ENCODE measurements at regions not wholly inside any gene's neighbourhood (a gene's known extent, or its start where the extent isn't known, plus 50 kb on each side); places are given as distances from the start of the nearest gene placed in this dataset.
A peak's percentile ranks its signal among the peaks of the same experiment; 100 is the strongest.

DNA sequence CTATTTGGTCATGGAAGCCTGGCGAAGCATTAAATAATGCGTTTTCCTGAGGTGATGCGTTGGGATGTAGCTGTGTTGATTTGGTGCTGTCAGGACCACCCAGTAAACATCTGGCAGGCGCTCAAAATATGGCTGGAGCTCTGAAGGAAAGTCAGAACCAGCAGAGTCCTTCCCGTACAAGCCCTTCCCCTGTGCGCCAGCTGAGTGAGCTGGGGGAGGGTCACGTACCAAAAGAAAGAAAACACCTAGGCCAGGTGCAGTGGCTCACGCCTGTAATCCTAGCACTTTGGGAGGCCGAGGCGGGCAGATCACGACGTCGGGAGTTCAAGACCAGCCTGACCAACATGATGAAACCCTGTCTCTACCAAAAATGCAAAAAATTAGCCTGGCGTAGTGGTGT, 55.6 kb upstream of the CECR2 start (continued):
- TF ChIP-seq CREB1 (CRISPR knock-in tag; IDR thresholded peaks at IDR 0.05; ENCODE audit: low read depth) (no peak), JUNB (IDR thresholded peaks at IDR 0.05; ENCODE audit: unreplicated experiment) (no peak)

DNA sequence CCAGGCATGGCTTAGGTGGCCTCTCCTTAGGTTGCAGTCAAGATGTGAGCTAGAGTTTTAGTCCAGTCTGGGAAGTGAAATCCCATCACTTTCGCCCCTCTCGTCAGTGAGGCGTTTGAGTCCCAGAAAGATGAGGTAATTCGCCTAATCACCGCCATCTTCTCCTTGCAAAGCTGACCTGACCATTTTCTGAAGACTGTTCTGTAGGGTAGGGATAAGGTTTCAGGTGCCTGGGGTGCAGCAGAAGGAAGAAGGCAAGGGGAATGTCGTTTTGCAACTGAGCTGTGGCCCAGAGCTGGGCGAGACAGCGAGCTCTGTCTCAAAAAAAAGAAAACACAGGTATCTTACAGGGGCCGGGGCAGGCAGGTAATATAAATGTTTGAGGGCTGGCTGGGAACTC, 61.7 kb upstream of the CECR2 start:
- no peak overlapping the region; the same call in 2 of the 3 replicates for H3K4me3 Mint-ChIP-seq
- no peak overlapping the region for H3K4me2 ChIP-seq
- peaks cover 16% of the 10 kb centered on the region for H3K27me3 Mint-ChIP-seq (ENCODE audit: insufficient read depth, low read depth, poor library complexity)
- H3K36me3 Mint-ChIP-seq (ENCODE audit: low read depth): no peaks in the 10 kb centered on the region
- H3K9me3 Mint-ChIP-seq: no peaks in the 10 kb centered on the region
- H3K27me3 ChIP-seq (ENCODE audit: insufficient read depth): no peaks in the 10 kb centered on the region
- H3K36me3 ChIP-seq (ENCODE audit: insufficient read depth): no peaks in the 10 kb centered on the region
- TF ChIP-seq ZNF114 (CRISPR knock-in tag; IDR thresholded peaks at IDR 0.05) (no peak), EZH2 (IDR thresholded peaks at IDR 0.05; ENCODE audit: low read depth, unreplicated experiment) (no peak), NANOG (IDR thresholded peaks at IDR 0.05; ENCODE audit: borderline replicate concordance) (no peak), EZH2phosphoT487 (IDR thresholded peaks at IDR 0.05; ENCODE audit: unreplicated experiment) (no peak), STAT1 (IDR thresholded peaks at IDR 0.05; ENCODE audit: unreplicated experiment) (no peak), JUNB (IDR thresholded peaks at IDR 0.05; ENCODE audit: unreplicated experiment) (no peak), POLR2AphosphoS5 (IDR thresholded peaks at IDR 0.05; ENCODE audit: low read depth) (no peak), ZNF331 (CRISPR knock-in tag; IDR thresholded peaks at IDR 0.05; ENCODE audit: low read depth) (no peak), CREB1 (CRISPR knock-in tag; IDR thresholded peaks at IDR 0.05; ENCODE audit: low read depth) (no peak)
- TF ChIP-seq, protein P1, sequence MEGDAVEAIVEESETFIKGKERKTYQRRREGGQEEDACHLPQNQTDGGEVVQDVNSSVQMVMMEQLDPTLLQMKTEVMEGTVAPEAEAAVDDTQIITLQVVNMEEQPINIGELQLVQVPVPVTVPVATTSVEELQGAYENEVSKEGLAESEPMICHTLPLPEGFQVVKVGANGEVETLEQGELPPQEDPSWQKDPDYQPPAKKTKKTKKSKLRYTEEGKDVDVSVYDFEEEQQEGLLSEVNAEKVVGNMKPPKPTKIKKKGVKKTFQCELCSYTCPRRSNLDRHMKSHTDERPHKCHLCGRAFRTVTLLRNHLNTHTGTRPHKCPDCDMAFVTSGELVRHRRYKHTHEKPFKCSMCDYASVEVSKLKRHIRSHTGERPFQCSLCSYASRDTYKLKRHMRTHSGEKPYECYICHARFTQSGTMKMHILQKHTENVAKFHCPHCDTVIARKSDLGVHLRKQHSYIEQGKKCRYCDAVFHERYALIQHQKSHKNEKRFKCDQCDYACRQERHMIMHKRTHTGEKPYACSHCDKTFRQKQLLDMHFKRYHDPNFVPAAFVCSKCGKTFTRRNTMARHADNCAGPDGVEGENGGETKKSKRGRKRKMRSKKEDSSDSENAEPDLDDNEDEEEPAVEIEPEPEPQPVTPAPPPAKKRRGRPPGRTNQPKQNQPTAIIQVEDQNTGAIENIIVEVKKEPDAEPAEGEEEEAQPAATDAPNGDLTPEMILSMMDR (conservative IDR thresholded peaks at IDR 0.05; ENCODE audit: low read depth in 2 of 2): no peak
- TF ChIP-seq, protein P2, sequence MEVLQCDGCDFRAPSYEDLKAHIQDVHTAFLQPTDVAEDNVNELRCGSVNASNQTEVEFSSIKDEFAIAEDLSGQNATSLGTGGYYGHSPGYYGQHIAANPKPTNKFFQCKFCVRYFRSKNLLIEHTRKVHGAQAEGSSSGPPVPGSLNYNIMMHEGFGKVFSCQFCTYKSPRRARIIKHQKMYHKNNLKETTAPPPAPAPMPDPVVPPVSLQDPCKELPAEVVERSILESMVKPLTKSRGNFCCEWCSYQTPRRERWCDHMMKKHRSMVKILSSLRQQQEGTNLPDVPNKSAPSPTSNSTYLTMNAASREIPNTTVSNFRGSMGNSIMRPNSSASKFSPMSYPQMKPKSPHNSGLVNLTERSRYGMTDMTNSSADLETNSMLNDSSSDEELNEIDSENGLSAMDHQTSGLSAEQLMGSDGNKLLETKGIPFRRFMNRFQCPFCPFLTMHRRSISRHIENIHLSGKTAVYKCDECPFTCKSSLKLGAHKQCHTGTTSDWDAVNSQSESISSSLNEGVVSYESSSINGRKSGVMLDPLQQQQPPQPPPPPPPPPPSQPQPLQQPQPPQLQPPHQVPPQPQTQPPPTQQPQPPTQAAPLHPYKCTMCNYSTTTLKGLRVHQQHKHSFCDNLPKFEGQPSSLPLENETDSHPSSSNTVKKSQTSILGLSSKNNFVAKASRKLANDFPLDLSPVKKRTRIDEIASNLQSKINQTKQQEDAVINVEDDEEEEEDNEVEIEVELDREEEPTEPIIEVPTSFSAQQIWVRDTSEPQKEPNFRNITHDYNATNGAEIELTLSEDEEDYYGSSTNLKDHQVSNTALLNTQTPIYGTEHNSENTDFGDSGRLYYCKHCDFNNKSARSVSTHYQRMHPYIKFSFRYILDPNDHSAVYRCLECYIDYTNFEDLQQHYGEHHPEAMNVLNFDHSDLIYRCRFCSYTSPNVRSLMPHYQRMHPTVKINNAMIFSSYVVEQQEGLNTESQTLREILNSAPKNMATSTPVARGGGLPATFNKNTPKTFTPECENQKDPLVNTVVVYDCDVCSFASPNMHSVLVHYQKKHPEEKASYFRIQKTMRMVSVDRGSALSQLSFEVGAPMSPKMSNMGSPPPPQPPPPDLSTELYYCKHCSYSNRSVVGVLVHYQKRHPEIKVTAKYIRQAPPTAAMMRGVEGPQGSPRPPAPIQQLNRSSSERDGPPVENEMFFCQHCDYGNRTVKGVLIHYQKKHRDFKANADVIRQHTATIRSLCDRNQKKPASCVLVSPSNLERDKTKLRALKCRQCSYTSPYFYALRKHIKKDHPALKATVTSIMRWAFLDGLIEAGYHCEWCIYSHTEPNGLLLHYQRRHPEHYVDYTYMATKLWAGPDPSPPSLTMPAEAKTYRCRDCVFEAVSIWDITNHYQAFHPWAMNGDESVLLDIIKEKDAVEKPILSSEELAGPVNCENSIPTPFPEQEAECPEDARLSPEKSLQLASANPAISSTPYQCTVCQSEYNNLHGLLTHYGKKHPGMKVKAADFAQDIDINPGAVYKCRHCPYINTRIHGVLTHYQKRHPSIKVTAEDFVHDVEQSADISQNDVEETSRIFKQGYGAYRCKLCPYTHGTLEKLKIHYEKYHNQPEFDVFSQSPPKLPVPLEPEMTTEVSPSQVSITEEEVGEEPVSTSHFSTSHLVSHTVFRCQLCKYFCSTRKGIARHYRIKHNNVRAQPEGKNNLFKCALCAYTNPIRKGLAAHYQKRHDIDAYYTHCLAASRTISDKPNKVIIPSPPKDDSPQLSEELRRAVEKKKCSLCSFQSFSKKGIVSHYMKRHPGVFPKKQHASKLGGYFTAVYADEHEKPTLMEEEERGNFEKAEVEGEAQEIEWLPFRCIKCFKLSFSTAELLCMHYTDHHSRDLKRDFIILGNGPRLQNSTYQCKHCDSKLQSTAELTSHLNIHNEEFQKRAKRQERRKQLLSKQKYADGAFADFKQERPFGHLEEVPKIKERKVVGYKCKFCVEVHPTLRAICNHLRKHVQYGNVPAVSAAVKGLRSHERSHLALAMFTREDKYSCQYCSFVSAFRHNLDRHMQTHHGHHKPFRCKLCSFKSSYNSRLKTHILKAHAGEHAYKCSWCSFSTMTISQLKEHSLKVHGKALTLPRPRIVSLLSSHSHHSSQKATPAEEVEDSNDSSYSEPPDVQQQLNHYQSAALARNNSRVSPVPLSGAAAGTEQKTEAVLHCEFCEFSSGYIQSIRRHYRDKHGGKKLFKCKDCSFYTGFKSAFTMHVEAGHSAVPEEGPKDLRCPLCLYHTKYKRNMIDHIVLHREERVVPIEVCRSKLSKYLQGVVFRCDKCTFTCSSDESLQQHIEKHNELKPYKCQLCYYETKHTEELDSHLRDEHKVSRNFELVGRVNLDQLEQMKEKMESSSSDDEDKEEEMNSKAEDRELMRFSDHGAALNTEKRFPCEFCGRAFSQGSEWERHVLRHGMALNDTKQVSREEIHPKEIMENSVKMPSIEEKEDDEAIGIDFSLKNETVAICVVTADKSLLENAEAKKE (CRISPR knock-in tag; IDR thresholded peaks at IDR 0.05): no peak
- TF ChIP-seq, protein P3, sequence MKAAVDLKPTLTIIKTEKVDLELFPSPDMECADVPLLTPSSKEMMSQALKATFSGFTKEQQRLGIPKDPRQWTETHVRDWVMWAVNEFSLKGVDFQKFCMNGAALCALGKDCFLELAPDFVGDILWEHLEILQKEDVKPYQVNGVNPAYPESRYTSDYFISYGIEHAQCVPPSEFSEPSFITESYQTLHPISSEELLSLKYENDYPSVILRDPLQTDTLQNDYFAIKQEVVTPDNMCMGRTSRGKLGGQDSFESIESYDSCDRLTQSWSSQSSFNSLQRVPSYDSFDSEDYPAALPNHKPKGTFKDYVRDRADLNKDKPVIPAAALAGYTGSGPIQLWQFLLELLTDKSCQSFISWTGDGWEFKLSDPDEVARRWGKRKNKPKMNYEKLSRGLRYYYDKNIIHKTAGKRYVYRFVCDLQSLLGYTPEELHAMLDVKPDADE (IDR thresholded peaks at IDR 0.05): no peak
- TF ChIP-seq, protein P4, sequence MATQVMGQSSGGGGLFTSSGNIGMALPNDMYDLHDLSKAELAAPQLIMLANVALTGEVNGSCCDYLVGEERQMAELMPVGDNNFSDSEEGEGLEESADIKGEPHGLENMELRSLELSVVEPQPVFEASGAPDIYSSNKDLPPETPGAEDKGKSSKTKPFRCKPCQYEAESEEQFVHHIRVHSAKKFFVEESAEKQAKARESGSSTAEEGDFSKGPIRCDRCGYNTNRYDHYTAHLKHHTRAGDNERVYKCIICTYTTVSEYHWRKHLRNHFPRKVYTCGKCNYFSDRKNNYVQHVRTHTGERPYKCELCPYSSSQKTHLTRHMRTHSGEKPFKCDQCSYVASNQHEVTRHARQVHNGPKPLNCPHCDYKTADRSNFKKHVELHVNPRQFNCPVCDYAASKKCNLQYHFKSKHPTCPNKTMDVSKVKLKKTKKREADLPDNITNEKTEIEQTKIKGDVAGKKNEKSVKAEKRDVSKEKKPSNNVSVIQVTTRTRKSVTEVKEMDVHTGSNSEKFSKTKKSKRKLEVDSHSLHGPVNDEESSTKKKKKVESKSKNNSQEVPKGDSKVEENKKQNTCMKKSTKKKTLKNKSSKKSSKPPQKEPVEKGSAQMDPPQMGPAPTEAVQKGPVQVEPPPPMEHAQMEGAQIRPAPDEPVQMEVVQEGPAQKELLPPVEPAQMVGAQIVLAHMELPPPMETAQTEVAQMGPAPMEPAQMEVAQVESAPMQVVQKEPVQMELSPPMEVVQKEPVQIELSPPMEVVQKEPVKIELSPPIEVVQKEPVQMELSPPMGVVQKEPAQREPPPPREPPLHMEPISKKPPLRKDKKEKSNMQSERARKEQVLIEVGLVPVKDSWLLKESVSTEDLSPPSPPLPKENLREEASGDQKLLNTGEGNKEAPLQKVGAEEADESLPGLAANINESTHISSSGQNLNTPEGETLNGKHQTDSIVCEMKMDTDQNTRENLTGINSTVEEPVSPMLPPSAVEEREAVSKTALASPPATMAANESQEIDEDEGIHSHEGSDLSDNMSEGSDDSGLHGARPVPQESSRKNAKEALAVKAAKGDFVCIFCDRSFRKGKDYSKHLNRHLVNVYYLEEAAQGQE (IDR thresholded peaks at IDR 0.05; ENCODE audit: unreplicated experiment): no peak
- H4K20me1 ChIP-seq (replicated peaks; ENCODE audit: insufficient read depth): no peaks in the 10 kb centered on the region
- H2AFZ ChIP-seq: peak overlapping the region; percentile 78
- peak overlapping the region; percentile 95 for H3K27ac Mint-ChIP-seq
- no peaks in the 10 kb centered on the region for H3K79me2 ChIP-seq (replicated peaks; ENCODE audit: insufficient read depth)
- H3K27ac ChIP-seq (ENCODE audit: low read depth): peak overlapping the region; percentile 57
- peak; percentile 76 for ATAC-seq
- H3K4me1 ChIP-seq (ENCODE audit: insufficient read depth): 0 out of 2 replicates have a peak, but pooled peaks cover 10% of the 10 kb centered on the region
- no peak overlapping the region for H3K4me3 ChIP-seq
- H3K9me2 ChIP-seq (ENCODE audit: insufficient read depth): 0 out of 2 replicates have a peak, but pooled peaks cover 4% of the 10 kb centered on the region
- no peaks in the 10 kb centered on the region; the same call in 1 of the 2 replicates for H3F3A ChIP-seq (replicated peaks; ENCODE audit: low read depth)
- peaks cover 18% of the 10 kb centered on the region for H3K4me1 Mint-ChIP-seq
- DNase-seq (ENCODE audit: low spot score): peak; percentile 56

Data from GM23338 (cell line).